GM19468 (cell line): ENCODE measurements at regions not wholly inside any gene's neighbourhood (a gene's known extent, or its start where the extent isn't known, plus 50 kb on each side); places are given as distances from the start of the nearest gene placed in this dataset.

ENCODE experiments used
- ATAC-seq: cut with Tn5 transposase; IDR thresholded peaks from one replicate; pipeline ENCODE4 v1.9.1; 2021; ENCODE audit warnings: mild to moderate bottlenecking, moderate library complexity, moderate number of reproducible peaks; ENCODE audit not compliant: unreplicated experiment; ENCODE audit errors: extremely low read depth

- ATAC-seq, result no peak
Observed at GRCh38 chr11:108994887-108995286, 330.0 kb downstream of the DDX10 start.

GRCh38 chr11:108997826-108998225, 333.0 kb downstream of the DDX10 start:
- ATAC-seq, result no peak

GRCh38 chr11:109000531-109000930, 335.7 kb downstream of the DDX10 start:
- ATAC-seq, result no peak

- ATAC-seq, result no peak
Observed at GRCh38 chr11:109001585-109001984, 336.7 kb downstream of the DDX10 start.

- no peak for ATAC-seq
Observed at GRCh38 chr11:109012991-109013390, 348.1 kb downstream of the DDX10 start.

GRCh38 chr11:109015283-109015682, 350.4 kb downstream of the DDX10 start:
- ATAC-seq, result no peak

- ATAC-seq, result no peak
Observed at GRCh38 chr11:109016724-109017123, 351.9 kb downstream of the DDX10 start.

GRCh38 chr11:109017489-109017888, 352.6 kb downstream of the DDX10 start:
- no peak for ATAC-seq

GRCh38 chr11:109018639-109019038, 353.8 kb downstream of the DDX10 start:
- ATAC-seq, result no peak

GRCh38 chr11:109019342-109019936, 354.6 kb downstream of the DDX10 start:
- ATAC-seq, result no peak

GRCh38 chr11:109023036-109023435, 358.2 kb downstream of the DDX10 start:
- no peak for ATAC-seq

- ATAC-seq, result no peak
Observed at GRCh38 chr11:109026891-109027489, 362.1 kb downstream of the DDX10 start.

- ATAC-seq, result no peak
Observed at GRCh38 chr11:109027851-109028250, 363.0 kb downstream of the DDX10 start.

- no peak for ATAC-seq
Observed at GRCh38 chr11:109029927-109030326, 365.1 kb downstream of the DDX10 start.

- ATAC-seq, result no peak
Observed at GRCh38 chr11:109033627-109034338, 368.9 kb downstream of the DDX10 start.

GRCh38 chr11:109034339-109034696, 369.4 kb downstream of the DDX10 start:
- no peak for ATAC-seq

- no peak for ATAC-seq
Observed at GRCh38 chr11:109035284-109035683, 370.4 kb downstream of the DDX10 start.

GRCh38 chr11:109036011-109036410, 371.1 kb downstream of the DDX10 start:
- ATAC-seq, result no peak

- no peak for ATAC-seq
Observed at GRCh38 chr11:109037856-109038780, 373.2 kb downstream of the DDX10 start.

GRCh38 chr11:109039611-109040010, 374.7 kb downstream of the DDX10 start:
- ATAC-seq, result no peak

- no peak for ATAC-seq
Observed at GRCh38 chr11:109040303-109040702, 375.4 kb downstream of the DDX10 start.
